NB4 (cell line): ENCODE measurements at regions not wholly inside any gene's neighbourhood (a gene's known extent, or its start where the extent isn't known, plus 50 kb on each side); places are given as distances from the start of the nearest gene placed in this dataset.

ENCODE experiments used
- DNase-seq: peaks from one replicate; pipeline ENCODE4 v3.0.0; 2010; ENCODE audit warnings: low read depth
- H3K4me3 ChIP-seq: one replicate; pipeline ENCODE4 v1.5.1; 2011; ENCODE audit warnings: mild to moderate bottlenecking, low read depth, low read length, moderate library complexity
- MYC ChIP-seq: IDR thresholded peaks from 2 replicates; pipeline ENCODE4 v1.6.1; 2011; ENCODE audit warnings: low read depth, low read length
- POLR2A ChIP-seq: IDR thresholded peaks from 2 replicates; pipeline ENCODE4 v1.6.1; 2011; ENCODE audit warnings: mild to moderate bottlenecking; ENCODE audit not compliant: insufficient read length; ENCODE audit errors: extremely low read depth
- TF ChIP-seq, protein P1 (sequence below): IDR thresholded peaks from 2 replicates; pipeline ENCODE4 v1.6.1; 2011; ENCODE audit warnings: low read depth, low read length
- TF ChIP-seq, protein P2 (sequence below): IDR thresholded peaks from one replicate; pipeline ENCODE4 v1.5.1; 2012; ENCODE audit warnings: low read depth, low read length

DNA sequence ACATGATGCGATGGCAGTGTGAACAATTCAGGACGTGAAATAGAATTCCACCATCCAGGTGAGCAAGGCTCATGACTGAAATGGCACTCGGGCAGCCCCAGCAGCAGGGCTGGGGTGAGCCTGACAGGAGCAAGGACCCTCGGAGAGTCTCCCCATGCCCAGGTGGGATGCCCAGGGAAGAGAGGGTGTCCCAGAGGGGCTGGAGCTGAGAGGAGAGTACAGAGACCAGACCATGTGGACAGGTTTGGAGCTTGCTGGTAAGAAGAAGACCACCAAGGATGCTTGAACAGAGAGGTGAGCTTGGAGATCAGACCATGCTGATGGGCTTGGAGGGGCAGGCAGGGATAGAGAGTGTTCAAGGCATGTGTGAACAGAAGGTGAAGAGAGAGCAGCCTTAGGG, 83.3 kb downstream of the RAMP3 start:
- no peak for DNase-seq
- H3K4me3 ChIP-seq, result no peak overlapping the region
- TF ChIP-seq POLR2A (no peak), MYC (no peak)
- TF ChIP-seq, protein P1, sequence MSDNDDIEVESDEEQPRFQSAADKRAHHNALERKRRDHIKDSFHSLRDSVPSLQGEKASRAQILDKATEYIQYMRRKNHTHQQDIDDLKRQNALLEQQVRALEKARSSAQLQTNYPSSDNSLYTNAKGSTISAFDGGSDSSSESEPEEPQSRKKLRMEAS, result no peak
- TF ChIP-seq, protein P2, sequence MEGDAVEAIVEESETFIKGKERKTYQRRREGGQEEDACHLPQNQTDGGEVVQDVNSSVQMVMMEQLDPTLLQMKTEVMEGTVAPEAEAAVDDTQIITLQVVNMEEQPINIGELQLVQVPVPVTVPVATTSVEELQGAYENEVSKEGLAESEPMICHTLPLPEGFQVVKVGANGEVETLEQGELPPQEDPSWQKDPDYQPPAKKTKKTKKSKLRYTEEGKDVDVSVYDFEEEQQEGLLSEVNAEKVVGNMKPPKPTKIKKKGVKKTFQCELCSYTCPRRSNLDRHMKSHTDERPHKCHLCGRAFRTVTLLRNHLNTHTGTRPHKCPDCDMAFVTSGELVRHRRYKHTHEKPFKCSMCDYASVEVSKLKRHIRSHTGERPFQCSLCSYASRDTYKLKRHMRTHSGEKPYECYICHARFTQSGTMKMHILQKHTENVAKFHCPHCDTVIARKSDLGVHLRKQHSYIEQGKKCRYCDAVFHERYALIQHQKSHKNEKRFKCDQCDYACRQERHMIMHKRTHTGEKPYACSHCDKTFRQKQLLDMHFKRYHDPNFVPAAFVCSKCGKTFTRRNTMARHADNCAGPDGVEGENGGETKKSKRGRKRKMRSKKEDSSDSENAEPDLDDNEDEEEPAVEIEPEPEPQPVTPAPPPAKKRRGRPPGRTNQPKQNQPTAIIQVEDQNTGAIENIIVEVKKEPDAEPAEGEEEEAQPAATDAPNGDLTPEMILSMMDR, result no peak

DNA sequence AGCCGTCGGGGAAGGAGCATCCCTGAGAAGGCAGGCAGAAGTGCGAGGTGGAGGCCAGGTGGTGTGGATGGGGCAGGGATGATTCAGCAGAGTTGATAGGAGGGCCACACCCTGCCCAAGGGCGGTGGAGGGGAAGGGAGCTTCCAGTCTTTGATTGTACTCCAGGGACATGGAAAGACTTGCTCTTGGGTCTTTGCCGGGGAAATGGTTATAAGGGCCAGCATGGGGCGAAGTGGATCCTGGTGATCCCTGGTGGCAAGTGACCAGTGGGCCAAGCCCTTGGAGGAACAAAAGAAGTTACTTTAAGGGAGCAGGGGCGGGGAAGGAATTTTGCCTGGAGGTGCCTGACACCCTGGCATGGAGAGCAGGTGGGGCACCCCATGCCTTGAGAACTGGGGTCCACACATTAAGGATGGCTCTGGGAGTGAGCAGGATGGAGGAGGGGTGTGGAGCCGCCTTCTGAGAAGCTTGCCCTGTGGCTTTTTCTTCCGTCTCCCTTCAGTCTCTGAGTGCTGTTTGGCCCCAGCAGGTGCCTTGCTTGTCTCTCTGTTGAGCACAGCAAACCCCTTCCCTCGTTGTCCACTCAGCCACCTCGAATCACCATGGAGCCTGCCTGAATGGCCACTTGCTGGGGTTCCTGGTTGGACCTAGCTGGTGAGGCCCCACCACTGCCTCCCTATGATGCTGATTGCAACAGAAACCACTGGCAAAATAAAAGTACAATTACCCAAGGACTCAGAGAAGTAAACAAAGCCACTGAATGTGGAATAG, 83.9 kb downstream of the RAMP3 start:
- H3K4me3 ChIP-seq, result no peak overlapping the region
- TF ChIP-seq MYC, result no peak
- DNase-seq, result no peak

DNA sequence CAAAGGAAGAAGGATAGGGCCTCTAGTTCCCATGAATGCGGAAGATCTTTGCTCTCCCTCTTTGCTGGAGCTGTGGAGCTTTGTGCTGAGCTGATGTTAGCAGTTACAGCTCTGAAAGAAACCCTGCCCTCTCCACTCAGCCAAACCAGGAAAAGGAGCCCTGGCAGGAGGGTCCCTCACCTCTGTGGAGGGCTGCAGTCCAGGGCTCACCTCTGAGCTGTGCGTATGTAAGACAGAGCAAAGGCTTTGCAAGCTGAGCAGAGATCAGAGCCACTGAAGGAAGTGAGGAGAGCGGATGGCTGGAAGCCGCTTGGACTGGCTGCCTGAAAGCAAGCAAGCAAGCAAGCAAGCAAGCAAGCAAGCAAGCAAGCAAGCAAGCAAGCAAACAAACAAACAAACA, 84.7 kb downstream of the RAMP3 start:
- no peak overlapping the region for H3K4me3 ChIP-seq
- TF ChIP-seq, protein P1, result no peak
- TF ChIP-seq, protein P2, result no peak
- TF ChIP-seq POLR2A, result no peak
- TF ChIP-seq MYC, result no peak
- DNase-seq, result no peak

DNA sequence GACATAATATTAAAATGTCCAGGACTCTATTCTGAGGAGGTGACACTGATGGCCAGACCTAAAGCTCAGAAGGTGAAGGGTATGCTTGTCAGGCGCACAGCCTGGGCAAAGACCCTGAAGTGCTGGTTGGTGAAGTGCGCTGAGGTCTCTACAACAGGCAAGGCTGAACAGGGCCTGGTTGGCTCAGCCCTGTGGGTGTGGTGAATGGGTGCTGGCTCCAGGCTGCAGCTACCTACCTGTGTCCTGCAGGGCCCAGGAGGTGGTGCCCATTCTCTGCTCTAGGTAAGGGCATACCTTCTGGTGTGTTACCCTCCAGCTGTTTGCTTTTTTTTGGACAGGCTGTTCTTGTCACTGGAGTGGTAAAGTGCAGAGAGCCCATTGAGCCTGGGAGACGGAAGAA, 85.1 kb downstream of the RAMP3 start:
- TF ChIP-seq, protein P1, result no peak
- TF ChIP-seq, protein P2, result no peak
- no peak for TF ChIP-seq MYC
- TF ChIP-seq POLR2A, result no peak
- DNase-seq, result no peak
- no peak overlapping the region for H3K4me3 ChIP-seq

DNA sequence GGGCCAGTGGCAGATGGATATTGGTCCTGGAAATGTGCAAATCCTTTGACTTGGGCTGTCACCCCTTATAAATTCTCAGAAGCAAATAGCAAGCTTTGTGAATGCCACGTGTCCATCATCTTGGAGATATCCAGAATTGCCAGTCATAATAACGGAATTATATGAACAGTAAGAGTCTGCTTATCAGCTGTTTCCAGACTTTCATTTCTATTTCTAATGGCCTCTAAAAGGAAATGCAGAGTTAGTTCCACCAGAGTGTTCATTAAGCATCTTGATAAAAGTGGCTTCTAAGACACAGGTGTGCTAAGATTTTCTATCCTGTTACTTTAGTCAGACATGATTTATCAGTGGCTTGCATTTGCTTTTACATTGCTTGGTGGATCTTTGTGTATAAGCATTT, 87.4 kb downstream of the RAMP3 start:
- DNase-seq, result no peak
- H3K4me3 ChIP-seq, result no peak overlapping the region
- no peak for TF ChIP-seq POLR2A
- TF ChIP-seq, protein P2, result no peak

DNA sequence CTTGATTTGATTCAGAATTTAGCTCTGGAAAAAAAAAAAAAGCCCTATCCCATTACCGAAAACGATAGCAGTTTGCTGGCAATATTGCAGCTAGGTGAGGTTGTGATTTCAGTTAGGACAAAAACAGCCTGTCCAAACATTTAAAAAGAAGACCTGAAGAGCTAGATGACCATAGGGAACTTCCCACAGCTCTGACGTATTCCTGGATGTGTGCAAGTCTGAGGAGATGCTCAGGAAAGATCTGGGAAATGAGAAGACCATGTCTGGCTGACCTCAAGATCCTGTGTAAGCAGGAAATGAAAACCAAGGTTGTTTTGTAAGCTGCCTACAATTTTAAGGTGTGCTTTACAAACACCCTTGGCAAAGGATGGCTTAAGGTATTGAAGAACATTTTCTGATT, 88.7 kb downstream of the RAMP3 start:
- DNase-seq, result no peak
- no peak for TF ChIP-seq POLR2A
- TF ChIP-seq, protein P2, result no peak
- no peak for TF ChIP-seq MYC
- TF ChIP-seq, protein P1, result no peak
- no peak overlapping the region for H3K4me3 ChIP-seq
